ENCODE measurements at regions not wholly inside any gene's neighbourhood (a gene's known extent, or its start where the extent isn't known, plus 50 kb on each side); places are given as distances from the start of the nearest gene placed in this dataset.
"Not testable (repeated sequence)": the region's sequence is repeated elsewhere in the genome, so short reads cannot be mapped to it uniquely, and the experiment has no call there.

DNA sequence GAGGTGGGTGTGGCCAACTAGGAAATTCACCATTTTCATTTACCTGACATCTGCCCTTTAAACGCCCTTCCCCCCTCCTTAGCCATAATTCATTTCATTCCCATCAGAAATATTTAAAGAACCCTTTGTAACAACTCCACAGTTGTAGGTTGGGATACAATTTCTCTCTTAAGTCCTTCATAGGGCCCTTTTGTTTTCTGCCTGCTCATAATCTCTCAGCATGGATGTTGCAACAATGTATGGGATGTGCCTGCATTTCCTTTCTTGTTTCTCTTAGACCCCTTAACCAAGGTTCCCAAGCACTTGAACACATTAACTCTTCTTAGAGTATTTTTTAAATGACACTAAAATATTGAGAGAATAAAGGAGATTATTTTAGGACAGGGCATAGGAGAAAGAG, 51.7 kb upstream of the MYO10 start:
- no peak for DNase-seq

DNA sequence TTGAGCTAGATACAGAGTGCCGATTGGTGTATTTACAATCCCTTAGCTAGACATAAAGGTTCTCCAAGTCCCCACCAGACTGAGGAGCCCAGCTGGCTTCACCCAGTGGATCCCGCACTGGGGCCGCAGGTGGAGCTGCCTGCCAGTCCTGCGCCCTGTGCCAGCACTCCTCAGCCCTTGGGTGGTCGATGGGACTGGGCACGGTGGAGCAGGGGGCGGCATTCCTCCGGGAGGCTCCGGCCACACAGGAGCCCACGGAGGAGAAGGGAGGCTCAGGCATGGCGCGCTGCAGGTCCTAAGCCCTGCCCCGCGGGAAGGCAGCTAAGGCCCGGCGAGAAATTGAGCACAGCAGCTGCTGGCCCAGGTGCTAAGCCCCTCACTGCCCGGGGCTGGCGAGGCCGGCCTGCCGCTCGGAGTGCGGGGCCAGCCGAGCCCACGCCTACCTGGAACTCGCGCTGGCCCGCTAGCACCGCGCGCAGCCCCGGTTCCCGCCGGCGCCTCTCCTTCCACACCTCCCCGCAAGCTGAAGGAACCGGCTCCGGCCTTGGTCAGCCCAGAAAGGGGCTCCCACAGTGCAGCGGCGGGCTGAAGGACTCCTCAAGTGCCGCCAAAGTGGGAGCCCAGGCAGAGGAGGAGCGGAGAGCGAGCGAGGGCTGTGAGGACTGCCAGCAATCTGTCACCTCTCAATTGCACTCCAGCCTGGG, 54.9 kb upstream of the MYO10 start:
- not testable (repeated sequence) for DNase-seq

DNA sequence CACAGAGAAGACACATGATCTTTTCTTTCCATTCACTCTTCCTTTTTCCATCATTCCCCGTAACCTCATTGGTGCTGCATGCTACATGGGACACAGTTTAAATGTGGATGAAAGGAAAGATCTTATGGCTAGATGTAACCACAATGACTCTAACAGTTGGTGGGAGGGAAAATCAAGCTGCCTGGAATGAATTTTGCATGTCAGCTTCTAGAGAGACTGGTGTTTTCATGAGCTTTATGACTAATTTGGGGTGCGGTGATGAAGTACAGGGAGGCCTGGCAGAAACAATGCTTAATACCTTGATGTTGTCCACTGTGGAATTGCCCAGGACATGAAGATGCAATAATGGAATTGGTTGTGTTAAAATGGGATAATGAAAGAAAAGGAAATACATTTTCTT, 55.9 kb upstream of the MYO10 start:
- no peak for DNase-seq

DNA sequence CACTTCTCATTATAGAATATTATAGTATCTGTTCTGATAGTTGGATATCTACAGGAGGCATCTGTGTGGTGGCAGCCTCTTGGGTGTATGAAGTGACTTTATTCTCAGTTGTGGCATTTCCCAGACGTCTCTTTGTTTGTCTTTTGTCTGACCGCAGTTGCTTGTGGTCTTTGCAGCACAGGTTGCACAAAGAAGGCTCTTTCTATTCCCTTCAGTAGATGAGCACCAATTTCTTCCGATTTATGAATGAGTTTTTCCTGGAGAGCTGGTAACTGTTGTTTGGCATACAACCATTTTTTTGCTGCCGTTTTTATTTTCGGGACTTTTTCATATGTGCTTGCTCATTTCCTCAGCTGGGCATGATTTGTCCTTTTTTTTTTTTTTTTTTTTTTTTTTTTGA, 56.4 kb upstream of the MYO10 start:
- DNase-seq = no peak

DNA sequence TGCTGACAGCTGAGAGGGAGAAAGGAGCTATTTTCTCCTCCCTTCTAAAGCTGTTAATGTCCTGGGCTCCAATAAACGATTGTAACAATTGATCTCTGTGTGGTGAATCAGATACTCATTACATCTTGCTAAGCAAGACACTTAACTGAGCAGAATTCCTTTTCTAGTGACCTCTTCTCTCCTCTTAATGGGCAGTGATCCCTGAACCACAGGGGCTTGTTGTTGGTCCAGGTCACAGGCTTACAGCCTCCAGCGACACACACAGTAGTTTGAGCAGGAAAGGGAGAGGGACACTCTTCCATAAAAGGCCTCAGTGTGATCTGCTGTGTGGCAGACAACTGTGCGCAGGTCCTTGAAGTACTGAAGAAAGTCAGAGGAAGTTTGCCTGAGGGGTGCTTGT, 58.5 kb upstream of the MYO10 start:
- DNase-seq = no peak

DNA sequence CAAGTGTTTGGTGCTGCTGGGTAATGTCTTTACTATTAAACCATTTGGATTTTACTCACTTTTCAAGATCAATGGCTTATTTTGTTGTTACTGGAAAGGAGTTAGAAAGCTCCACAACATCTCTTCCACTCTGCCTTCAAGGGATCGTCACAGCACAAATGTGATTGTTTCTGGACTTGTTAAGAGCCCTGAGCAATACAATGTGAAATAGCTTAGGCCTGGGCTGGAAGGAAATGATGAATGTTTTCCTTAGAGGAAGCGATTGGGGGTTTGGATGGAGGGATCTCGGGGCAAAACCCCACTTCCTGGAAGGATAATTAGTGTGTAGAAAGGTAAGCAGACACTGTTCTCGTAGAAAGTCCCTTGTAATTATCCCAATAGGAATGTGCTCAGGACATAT, 59.3 kb upstream of the MYO10 start:
- no peak for DNase-seq

DNA sequence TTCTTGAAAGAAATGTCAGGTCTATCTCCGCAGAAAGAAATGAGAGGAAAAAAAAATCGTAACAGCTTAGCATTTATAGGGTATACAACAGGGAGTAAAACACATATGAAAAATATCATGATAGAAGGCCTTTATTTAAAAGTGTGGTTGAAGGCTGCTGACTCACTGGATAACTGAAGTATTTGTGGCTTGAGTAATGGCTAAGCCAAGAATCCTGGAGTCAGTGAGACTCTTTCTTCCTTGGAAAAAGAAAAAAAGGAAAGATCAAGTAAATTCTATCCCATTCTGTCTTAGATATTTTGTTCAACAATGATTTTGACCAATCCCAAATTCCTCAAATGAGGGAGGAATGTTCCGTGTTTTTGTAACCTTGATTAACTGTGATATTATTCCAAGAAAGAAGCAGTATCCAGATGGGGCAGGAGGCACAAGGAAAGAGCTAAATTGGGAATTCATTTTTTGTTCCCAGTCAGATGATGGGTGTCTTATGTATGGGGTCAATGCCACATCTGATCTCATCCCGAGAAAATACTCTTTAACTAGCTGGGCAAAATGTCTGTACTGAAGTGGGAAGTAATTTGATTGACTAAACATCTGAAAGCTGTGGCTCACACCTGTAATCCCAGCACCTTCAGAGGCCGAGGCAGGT, 64.3 kb upstream of the MYO10 start:
- DNase-seq = no peak

DNA sequence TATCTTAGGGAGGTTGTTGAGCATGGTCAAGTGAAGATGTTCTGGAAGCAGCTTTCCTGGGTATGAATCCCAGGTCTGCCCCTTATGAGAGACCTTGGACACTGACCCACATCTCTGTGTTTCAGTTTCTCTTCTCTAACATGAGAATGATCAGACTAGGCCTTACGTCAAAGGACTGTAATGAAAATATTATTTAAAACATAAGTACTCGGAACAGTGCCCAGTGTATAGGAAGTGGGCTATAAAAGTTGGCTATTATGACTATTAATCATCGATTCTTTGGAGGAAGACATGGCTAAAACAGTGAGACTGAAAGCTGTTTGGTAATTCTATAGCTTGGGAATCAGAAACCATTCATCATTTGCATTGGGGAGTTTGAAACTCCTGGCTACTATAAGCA, 65.3 kb upstream of the MYO10 start:
- DNase-seq = no peak

DNA sequence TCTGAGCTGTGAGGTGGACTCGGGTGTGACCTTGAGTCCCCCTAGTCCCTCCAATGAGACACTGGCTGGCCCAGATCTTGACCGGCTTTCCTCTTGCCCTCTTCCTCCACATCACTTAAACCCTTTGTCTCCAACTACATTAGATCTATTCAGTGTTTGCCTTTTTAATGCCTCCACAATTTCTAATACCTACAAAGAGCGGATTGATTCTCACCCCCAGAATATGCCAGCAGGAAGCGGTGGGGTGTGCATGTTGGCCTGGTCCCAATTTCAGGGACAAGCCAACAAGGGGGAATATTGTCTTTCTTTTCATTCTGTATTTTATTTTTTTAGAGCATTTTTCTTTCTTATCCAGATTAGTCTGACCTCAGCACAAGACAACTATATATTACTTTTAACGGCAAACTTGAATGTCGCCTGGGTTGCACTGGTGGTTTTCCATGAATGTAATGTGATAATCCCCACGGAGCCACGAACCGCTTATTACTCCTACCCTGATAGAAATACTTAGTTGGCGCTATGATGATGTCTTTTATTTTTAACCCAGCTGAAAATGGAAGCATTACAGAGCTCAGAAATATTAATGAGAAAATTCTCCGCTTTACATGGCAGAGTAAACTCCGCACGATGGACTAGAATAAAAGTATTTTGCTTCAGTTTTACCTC, 68.5 kb upstream of the MYO10 start:
- DNase-seq = no peak

DNA sequence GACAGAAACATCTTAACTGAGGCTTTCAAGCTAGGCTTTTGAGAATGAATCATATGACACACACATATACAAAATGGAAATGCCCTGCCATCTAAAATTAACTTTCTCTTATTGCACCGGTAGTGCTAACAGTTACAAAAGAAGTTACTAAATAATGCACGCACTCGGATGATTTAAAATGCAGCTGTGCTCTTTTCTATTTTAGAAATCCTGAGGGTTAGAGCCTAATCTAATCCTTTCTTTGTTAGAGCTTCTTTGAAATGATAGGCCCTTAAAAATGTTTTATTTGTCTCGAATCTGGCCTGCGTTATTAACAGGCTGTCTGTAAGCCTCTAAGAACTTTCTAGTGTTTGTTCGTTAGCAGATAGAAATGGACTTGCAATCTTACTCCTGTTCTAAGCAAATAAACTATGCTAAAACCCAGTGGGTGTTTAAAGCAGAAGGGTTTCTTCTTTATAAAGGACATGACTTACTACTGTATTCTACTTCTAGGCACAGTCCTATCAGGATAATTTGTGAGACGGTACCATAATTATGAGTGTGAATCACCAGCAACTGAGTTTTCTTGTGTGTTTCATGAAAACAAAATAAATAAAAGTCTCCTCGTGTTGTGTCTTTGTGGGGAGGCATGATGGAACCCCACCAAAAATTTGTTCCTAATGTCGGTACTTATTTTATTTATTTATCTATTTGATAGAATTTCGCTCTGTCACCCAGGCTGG, 69.2 kb upstream of the MYO10 start:
- no peak for DNase-seq

DNA sequence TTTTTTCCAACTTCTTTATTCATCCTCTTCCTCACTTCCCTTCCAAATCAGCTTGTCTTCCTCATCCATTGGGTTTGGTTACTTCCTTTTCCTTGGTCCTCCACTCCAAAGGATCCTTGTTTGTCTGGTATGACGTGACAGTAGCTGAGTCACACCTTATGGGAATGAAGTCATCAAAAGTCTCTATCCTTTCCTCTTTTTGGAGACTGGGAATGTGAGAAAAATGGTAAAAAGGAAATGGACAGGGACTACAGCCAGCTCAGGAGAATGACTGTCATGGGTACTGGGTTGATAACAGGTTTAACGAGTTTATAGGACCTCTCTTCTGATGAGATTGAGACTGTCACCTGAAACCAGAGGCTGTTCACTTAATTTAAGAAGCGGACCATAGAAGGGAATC, 76.2 kb upstream of the MYO10 start:
- no peak for DNase-seq

DNA sequence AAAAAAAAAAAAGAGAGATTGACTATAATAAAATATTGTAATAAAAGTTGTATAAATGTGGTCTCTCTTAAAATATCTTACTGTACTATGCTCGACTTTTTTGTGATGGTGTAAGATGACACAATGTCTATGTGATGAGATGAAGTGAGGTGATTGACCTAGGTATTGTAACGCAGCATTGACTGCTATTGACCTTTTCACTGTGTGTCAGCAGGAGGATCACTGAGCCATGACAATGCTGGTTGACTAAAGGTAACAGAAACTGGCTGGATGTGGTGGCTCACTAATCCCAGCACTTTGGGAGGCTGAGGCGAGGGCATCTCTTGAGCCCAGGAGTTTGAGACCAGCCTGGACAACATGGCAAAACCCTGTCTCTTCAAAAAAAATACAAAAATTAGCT, 78.6 kb upstream of the MYO10 start:
- no peak for DNase-seq

DNA sequence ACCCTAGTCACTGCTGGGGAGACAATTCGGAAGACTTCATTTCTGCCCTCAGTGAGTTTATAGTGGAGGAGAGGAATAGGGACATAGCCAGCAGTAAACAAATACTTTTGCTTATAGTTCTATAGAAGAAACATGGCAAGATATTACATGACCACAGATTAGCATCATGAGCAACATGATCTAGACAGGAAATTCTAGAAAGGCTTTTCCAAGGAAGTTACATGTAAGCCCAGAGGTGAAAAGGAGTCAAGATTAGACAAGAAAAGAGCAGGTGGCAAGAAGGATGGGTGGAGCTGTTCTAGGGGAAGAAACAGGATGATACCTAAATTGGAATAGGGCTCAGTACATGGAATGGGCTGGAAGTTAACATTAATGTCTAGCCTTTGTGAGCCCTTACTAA, 82.8 kb upstream of the MYO10 start:
- no peak for DNase-seq

DNA sequence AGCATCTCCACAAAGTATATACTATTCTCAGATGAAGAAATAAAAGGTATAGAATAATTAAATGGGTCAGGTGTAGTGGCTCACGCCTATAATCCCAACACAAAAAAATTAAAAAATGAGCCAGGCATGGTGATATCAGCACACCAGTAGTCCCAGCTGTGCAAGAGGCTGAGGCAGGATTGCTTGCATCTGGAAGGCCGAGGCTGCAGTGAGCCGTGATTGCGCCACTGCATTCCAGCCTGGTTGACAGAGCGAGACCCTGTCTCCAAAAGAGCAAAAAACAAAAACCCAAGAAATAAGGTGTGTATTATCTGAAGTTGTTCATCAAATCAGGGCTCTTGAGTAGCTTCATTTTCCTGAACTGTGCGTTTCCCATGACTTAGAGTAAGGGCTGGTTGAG, 83.2 kb upstream of the MYO10 start:
- no peak for DNase-seq

DNA sequence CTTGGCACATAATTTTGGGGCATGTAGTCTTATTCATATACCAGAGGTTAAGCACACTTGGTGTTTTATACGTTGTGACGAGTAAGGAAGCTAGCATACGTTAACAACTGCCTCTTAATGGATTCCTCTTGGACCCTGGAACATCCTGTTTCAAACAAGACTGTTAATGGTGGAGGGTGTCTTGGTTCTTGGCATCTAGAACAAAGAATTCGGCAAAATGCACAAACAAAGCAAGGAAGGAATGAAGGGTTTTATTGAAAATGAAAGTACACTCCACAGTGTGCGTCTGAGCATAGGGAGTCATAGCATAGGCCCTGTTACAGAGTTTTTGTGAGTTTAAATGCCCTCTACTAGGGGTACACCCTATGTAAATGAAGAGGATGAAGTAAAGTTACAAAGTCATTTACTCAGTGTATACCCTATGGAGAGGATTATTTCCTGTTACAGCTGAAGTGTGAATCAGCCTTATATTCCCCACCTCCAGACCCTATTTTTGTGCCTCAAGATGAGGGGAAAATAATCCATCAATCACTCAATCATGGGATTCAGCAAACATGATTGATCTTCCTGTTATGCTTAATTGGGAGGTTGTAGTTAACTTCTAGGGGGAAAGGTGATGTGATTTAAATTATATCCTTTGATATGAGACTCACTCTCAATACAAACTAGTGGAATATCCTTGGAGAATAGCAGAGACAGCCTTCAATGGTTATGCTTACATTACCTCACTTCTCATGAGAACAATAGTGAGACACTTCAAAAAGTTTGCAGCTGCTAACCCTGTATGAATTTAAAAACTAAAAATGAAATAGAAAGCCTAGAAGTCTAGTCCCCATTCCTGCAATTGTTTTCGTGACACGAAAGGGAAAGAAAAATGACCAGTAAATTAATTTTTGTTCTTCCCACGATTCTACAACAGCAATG, 84.9 kb upstream of the MYO10 start:
- no peak for DNase-seq

DNA sequence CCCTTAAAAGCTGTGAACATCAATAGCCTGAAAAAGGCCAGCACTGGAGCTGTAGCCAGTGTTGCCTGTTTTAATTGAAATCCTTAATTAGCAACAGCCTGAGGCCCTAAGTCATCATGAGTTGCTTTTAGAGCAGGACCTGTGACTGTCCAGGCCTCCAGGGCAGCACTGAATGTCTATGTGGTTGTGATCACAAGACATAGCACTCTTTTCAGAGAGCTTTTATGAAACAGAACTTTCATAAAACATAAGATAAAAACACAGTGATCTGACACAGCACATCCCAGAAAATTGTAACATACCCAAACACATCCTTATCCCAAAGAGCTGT, 85.5 kb upstream of the MYO10 start:
- DNase-seq = no peak

DNA sequence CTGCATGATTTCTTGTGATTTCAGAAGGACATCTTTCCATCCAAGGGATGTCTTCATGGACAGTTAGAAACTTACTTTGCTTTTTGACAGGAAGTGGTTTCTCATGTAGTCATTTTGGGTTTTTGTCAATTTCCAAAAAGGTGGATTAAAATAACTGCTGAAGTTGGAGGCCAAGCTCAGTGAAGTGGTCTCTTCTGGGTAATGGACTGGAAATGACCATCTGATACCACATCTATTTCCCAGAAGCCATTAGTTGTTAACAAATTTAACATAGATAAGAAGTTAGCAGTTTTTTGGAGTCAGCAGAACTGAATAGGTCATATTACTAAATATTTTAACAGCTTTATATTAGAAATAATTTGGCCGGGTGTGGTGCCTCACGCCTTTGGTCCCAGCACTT, 86.2 kb upstream of the MYO10 start:
- no peak for DNase-seq

DNA sequence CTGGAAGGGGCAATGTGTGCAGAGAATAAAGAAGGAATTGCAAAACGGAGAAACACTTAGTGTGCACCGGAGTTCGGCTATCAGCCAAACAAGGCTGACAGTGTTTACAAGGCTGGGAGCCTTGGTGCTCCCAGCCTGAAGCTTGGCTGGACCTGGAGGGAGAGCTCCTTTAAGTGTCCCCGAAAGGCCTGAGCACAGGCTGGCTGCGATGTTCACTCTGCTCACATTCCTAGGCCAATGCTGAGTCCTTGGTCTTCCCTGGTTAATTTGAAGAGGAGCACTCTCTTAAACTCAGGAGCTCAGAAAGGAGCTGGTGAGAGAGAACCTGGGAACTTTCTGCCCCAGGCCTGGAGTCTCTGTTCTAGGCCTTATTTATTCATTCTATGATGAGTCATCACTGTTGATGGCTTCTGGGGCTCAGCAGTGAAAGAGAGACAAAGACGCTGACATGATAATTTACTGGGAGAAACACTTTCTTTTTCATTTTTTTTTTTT, 88.6 kb upstream of the MYO10 start:
- DNase-seq = no peak

DNA sequence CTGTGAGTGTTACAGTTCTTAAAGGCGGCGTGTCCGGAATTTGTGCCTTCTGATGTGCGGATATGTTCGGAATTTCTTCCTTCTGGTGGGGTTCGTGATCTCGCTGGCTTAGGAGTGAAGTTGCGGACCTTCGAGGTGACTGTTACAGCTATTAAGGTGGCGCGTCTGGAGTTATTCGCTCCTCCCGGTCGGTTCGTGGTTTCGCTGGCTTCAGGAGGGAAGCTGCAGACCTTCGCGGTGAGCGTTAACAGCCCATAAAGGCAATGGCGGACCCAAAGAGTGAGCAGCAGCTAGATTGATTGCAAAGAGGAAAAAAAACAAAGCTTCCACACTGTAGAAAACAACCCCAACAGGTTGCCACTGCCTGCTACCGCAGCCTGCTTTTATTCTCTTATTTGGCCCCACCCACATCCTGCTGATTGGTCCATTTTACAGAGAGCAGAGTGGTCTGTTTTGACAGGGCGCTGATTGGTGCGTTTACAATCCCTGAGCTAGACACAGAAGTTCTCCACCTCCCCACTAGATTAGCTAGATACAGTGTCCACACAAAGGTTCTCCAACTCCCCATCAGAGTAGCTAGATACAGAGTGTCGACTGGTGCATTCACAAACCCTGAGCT, 95.7 kb upstream of the MYO10 start:
- DNase-seq = not testable (repeated sequence)

DNA sequence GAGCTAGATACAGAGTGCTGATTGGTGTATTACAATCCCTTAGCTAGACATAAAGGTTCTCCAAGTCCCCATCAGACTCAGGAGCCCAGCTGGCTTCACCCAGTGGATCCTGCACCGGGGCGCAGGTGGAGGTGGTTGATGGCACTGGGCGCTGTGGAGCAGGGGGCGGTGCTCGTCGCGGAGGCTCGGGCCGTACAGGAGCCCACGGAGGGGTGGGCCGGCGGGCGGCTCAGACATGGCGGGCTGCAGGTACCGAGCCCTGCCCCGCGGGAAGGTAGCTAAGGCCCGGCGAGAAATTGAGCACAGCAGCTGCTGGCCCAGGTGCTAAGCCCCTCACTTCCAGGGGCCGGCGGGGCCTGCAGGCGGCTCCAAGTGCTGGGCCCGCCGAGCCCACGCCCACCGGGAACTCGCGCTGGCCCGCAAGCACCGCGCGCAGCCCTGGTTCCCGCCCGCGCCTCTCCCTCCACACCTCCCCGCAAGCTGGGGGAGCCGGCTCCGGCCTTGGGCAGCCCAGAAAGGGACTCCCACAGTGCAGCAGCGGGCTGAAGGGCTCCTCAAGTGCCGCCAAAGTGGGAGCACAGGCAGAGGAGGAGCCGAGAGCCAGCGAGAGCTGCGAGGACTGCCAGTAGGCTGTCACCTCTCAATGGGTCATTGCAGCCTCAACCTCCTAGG, 96.4 kb upstream of the MYO10 start:
- not testable (repeated sequence) for DNase-seq

DNA sequence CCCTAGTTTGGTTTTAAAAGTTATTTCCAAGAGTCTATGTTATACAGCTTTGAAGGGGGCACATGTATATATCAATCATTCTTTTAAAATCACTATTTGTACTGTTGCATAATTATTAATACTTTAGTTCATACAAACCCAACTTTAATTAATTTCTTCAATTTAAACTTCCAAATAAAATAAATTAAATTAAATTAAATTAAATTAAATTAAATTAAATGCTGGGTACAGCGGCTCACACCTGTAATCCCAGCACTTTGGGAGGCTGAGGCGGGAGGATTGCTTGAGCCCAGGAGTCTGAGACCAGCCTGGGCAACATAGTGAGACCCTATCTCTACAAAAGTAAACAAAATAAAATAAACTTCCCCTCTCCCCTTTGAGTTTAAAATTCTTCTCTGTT, 98.9 kb upstream of the MYO10 start:
- DNase-seq = not testable (repeated sequence)

DNA sequence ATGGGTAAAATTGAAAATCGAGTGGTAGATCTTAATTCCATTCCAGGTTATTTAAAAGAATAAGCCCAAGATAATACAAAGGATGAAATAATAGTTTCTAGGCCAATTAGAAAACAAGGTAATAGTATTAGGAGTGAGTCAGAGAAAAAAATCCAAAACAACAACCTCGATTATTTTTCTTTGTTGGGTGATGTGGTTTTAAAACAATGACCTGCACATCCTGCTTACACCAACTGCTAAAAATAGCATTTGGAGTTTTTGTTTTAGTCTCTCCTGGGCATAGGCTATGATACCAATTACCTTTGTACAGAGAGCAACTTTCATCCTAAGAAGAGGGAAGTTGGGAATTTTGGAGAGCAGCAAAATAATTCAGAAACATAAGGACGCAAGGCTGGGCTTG, 101.7 kb upstream of the MYO10 start:
- DNase-seq = no peak

All from right forelimb (tissue), 1 donor.